ENCODE measurements at regions not wholly inside any gene's neighbourhood (a gene's known extent, or its start where the extent isn't known, plus 50 kb on each side); places are given as distances from the start of the nearest gene placed in this dataset.

DNA sequence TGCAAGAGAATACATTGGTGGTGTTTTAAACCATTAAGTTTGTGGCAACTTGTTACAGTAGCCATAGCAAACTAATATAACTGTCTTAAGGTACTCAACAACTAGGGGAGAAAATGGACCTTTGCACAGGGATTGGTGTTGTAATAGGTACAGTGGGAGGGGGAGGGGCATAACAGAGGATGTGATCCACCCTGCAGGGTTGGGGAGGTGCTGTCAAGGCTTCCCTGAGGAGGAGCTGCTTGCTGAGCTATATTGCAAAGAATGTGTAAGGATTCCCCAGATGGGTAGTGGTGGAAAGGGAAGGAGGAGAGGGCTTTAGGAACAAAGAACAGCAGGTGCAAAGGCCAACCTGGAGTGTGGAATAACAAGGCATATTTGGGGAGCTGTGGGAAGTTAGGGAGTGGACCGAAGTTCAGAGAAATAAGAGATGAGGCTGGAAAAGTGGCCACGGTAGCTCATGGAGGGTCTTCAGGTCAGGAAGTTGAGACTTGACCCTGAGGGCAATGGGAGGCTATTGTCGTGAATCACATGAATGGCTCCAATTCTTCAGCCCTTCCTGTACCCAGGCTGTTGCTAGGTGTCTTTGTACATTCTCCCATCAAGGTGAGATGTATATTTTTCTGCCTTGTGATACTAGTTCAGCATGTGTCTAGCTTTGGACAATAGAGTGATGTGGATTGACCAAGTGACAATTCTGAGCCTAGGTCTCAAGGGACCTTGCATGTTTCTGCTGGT is 168.6 kb upstream of the CSF3R start:
- Histone ChIP-seq H3K4me1 (replicated peaks in 1 of 2) (peaks cover 10 to 23% of the 10 kb centered on the region in 2 donors), H3K27ac (no peak overlapping the region), H3K4me3 (no peak overlapping the region)
- 11 to 94% (median 78%) methylated on average over 2 to 3 of the region's 3 CpGs; no CpG with 5 or more reads in 2 of the 10 experiments for WGBS, 10 experiments
- no peak for ATAC-seq (replicated peaks in 6 of 8)
- in situ Hi-C loops (cut with MboI; ENCODE audit: low pct_unique_long_range_greater_than_20kb in 2 of 9, low sequenced_read_pairs in 9 of 9, unreplicated experiment in 9 of 9), result no loop called here

GRCh38 chr1:36650200-36651065 is 167.7 kb upstream of the CSF3R start:
- WGBS, 10 experiments, result 7 to 100% (median 50%) methylated on average over 1 to 14 of the region's 14 CpGs
- Histone ChIP-seq H3K4me3 (no peak overlapping the region), H3K4me1 (replicated peaks in 1 of 2) (peaks cover 17 to 32% of the 10 kb centered on the region in 2 donors), H3K27ac (no peak overlapping the region)
- ATAC-seq (replicated peaks in 6 of 8), result peak in 7 of 8 experiments; percentile 61 to 86 (median 65)
- in situ Hi-C loops (cut with MboI; ENCODE audit: low pct_unique_long_range_greater_than_20kb in 2 of 9, low sequenced_read_pairs in 9 of 9, unreplicated experiment in 9 of 9), result no loop called here

DNA sequence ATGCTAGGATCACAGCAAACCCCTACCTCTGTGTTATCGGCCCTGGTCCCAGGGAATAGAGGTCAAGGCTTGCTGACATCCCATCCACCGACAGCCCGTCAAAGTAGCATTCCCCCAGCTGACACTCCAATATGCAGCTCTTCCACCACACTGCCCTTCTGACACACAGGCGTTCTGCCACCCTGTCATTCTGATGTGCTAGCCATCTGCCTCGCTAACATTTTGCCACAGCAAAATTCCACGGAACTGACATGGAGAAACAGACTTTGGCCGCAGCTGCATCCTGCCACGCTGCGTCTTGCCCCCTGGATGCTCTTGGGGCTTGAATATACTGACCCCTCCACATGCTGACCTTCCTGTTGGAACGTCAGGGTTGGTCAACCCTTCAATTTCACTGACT is 163.2 kb upstream of the CSF3R start:
- Histone ChIP-seq H3K4me3 (no peak overlapping the region), H3K27ac (peak overlapping the region in 1 of 2 donors; percentile 16), H3K4me1 (replicated peaks in 1 of 2) (peaks cover 27 to 33% of the 10 kb centered on the region in 2 donors)
- in situ Hi-C loops (cut with MboI; ENCODE audit: low pct_unique_long_range_greater_than_20kb in 2 of 9, low sequenced_read_pairs in 9 of 9, unreplicated experiment in 9 of 9), result no loop called here
- WGBS, 10 experiments, result 40 to 80% (median 65%) methylated on average over 1 to 9 of the region's 10 CpGs; no CpG with 5 or more reads in 6 of the 10 experiments
- peak in 2 of 8 experiments; percentile 22 to 27 for ATAC-seq (replicated peaks in 6 of 8)

- H3K4me3 ChIP-seq, result no peak overlapping the region
- peaks cover 27 to 33% of the 10 kb centered on the region in 2 donors for H3K4me1 ChIP-seq (replicated peaks in 1 of 2)
- WGBS, 10 experiments, result 0 to 94% (median 75%) methylated on average over 1 to 6 of the region's 7 CpGs; no CpG with 5 or more reads in 3 of the 10 experiments
- in situ Hi-C loops (cut with MboI; ENCODE audit: low pct_unique_long_range_greater_than_20kb in 2 of 9, low sequenced_read_pairs in 9 of 9, unreplicated experiment in 9 of 9), result no loop called here
- peak in 3 of 8 experiments; percentile 14 to 23 (median 16) for ATAC-seq (replicated peaks in 6 of 8)
- H3K27ac ChIP-seq, result no peak overlapping the region
Observed at GRCh38 chr1:36644556-36644955, 161.8 kb upstream of the CSF3R start.

DNA sequence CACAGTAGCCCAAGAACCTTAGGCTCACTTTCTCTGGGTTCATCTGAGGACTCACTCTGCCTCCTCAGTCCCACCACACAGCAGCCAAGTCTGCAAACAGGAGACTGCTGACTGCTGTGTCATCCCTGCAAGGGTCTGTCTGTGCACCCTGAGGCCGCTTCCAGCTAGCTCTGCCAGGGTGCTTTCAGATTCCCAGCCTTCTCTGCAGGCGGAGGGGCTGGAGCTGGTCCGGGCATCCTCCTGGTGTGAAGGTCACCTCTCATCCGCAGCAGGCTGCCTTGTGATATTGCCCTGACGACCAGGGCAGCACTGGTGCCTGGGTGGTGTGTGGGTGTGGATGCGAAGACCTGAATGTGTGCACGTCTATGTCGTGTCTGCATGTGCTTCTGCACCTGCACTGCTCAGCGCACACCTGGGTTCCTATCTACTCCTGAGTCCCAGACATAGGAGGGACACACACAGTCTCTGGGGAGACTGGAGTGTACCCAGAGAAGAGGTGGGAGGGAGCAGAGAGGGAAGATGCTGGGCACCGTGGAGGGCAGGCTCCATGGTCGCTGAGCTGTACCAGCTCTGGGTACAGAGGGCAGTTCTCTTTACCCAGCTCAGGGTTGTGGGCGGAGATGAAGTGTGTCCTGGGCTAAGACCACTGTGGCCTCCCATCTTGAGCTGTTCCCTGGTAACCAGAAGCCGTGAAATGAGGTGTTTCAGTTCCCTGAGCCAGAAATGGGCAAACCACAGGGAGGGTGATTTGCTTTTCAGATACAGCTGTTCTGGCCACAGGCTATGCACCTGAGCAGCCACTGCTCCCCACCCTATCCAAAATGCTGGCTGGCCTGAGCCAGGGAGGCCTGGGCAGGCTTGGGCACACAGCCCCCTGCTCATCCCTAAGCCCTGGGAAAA is 160.9 kb upstream of the CSF3R start:
- 4 to 100% (median 78%) methylated on average over 1 to 8 of the region's 13 CpGs; no CpG with 5 or more reads in 4 of the 10 experiments for whole genome bisulfite sequencing, 10 experiments
- in situ Hi-C loops (cut with MboI; ENCODE audit: low pct_unique_long_range_greater_than_20kb in 2 of 9, low sequenced_read_pairs in 9 of 9, unreplicated experiment in 9 of 9), result no loop called here
- peak in 5 of 8 experiments; percentile 33 to 61 (median 46) for ATAC-seq (replicated peaks in 6 of 8)
- Histone ChIP-seq H3K4me3 (no peak overlapping the region), H3K4me1 (replicated peaks in 1 of 2) (peaks cover 27 to 33% of the 10 kb centered on the region in 2 donors), H3K27ac (no peak overlapping the region)

- Histone ChIP-seq H3K4me1 (replicated peaks in 1 of 2) (peaks cover 28 to 39% of the 10 kb centered on the region in 2 donors), H3K4me3 (no peak overlapping the region), H3K27ac (no peak overlapping the region)
- in situ Hi-C loops (cut with MboI; ENCODE audit: low pct_unique_long_range_greater_than_20kb in 2 of 9, low sequenced_read_pairs in 9 of 9, unreplicated experiment in 9 of 9), result no loop called here
- WGBS, 10 experiments, result 0 to 92% (median 60%) methylated on average over 1 to 2 of the region's 2 CpGs; no CpG with 5 or more reads in 7 of the 10 experiments
- no peak for ATAC-seq (replicated peaks in 6 of 8)
Observed at GRCh38 chr1:36642802-36643201, 160.1 kb upstream of the CSF3R start.

DNA sequence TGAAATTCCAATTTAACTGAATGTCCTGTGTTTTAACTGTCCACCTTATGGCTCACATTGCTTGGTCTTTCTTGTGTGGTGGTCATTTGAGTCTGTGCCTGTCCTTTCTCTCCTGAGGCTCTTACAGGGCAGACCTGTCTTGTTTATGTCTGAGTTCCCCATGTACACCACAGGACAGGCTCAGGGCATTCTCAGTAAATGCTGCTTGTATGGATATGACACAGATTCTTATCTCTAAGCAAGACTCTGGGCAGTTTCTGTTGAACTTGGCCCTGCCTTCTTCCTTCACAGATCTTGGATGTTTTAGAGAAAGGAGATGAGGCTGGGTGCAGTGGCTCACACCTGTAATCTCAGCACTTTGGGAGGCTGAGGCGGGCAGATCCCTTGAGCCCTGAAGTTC is 159.1 kb upstream of the CSF3R start:
- no peak overlapping the region for H3K27ac ChIP-seq
- no peak for ATAC-seq (replicated peaks in 6 of 8)
- H3K4me3 ChIP-seq, result no peak overlapping the region
- H3K4me1 ChIP-seq (replicated peaks in 1 of 2), result peaks cover 23 to 33% of the 10 kb centered on the region in 2 donors
- whole genome bisulfite sequencing, 10 experiments, result 0 to 83% (median 67%) methylated on average over 1 of the region's 1 CpG; no CpG with 5 or more reads in 5 of the 10 experiments
- in situ Hi-C loops (cut with MboI; ENCODE audit: low pct_unique_long_range_greater_than_20kb in 2 of 9, low sequenced_read_pairs in 9 of 9, unreplicated experiment in 9 of 9), result no loop called here

DNA sequence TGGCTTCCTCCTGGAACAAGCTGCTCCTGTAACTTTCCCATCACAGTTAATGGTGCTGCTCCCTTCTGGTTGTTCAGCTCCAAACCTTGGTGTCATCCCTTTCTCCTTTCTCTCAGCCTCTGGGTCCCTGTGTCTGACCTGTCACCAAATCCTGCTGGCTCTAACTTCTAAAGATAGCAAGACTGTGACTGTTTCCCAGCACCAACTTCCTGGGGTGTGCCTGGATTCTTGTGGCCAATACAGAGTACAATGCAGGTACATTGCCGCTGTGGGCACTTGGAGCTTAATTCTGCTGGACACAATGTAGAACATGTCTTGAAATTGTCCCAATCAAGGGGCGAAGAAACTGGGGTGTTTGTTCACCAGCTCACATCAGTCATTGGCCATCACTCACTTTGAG is 156.7 kb upstream of the CSF3R start:
- Histone ChIP-seq H3K4me1 (replicated peaks in 1 of 2) (peaks cover 9 to 18% of the 10 kb centered on the region in 2 donors), H3K27ac (no peak overlapping the region), H3K4me3 (no peak overlapping the region)
- 20 to 100% (median 84%) methylated on average over 1 to 2 of the region's 2 CpGs; no CpG with 5 or more reads in 4 of the 10 experiments for WGBS, 10 experiments
- ATAC-seq (replicated peaks in 6 of 8), result no peak
- in situ Hi-C loops (cut with MboI; ENCODE audit: low pct_unique_long_range_greater_than_20kb in 2 of 9, low sequenced_read_pairs in 9 of 9, unreplicated experiment in 9 of 9), result no loop called here

DNA sequence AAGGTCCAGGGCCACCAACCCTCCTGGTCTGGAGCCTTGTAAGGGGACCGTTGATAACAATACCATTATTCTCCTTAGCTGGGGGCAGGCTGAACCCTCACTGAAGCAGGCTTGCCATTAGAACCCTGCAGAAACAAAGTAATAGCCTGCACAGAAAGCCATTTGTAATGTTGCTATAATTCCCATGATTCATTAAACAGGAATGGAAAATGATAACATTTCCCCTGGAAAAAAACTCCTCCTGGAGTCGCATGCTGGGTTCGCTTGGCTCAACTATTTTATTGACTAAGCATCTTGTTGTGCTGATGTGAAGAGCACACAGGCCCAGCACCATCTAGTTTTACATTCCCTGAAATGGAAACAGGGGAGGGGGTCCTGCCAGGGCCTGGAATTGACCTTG is 155.6 kb upstream of the CSF3R start:
- WGBS, 10 experiments, result 0 to 94% (median 74%) methylated on average over 1 to 3 of the region's 3 CpGs; no CpG with 5 or more reads in 4 of the 10 experiments
- H3K27ac ChIP-seq, result no peak overlapping the region
- ATAC-seq (replicated peaks in 6 of 8), result peak in 3 of 8 experiments; percentile 4 to 16 (median 15)
- in situ Hi-C loops (cut with MboI; ENCODE audit: low pct_unique_long_range_greater_than_20kb in 2 of 9, low sequenced_read_pairs in 9 of 9, unreplicated experiment in 9 of 9), result no loop called here
- H3K4me1 ChIP-seq (replicated peaks in 1 of 2), result peaks cover 6 to 9% of the 10 kb centered on the region in 2 donors
- no peak overlapping the region for H3K4me3 ChIP-seq

DNA sequence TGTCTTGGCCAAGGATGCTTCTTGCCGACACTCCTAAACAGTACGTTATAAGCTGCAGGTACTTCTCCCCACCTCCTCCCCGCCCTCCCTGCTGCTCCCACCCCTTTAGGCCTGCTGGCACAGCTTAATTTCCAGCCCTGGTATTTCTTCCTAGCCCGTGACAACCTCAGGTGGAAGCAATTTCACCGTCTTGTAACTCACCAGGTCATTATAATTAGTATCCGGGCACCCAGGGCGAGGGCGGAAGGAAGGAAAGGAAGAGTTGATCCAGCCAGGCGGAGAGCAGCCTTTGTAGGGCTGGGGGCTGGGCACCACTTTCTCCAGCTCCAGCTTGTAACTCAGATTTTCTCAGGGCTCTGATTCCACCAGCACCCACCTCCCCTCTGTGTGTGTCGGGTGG is 153.5 kb upstream of the CSF3R start:
- 65 to 90% (median 76%) methylated on average over 2 to 6 of the region's 10 CpGs; no CpG with 5 or more reads in 6 of the 10 experiments for WGBS, 10 experiments
- no peak for ATAC-seq (replicated peaks in 6 of 8)
- H3K27ac ChIP-seq, result no peak overlapping the region
- peaks cover 6 to 7% of the 10 kb centered on the region in 2 donors for H3K4me1 ChIP-seq (replicated peaks in 1 of 2)
- in situ Hi-C loops (cut with MboI; ENCODE audit: low pct_unique_long_range_greater_than_20kb in 2 of 9, low sequenced_read_pairs in 9 of 9, unreplicated experiment in 9 of 9), result no loop called here
- no peak overlapping the region for H3K4me3 ChIP-seq

- Histone ChIP-seq H3K4me3 (no peak overlapping the region), H3K4me1 (replicated peaks in 1 of 2) (peaks cover 6 to 7% of the 10 kb centered on the region in 2 donors), H3K27ac (no peak overlapping the region)
- WGBS, 10 experiments, result 8 to 100% (median 91%) methylated on average over 1 to 5 of the region's 5 CpGs; no CpG with 5 or more reads in 2 of the 10 experiments
- in situ Hi-C loops (cut with MboI; ENCODE audit: low pct_unique_long_range_greater_than_20kb in 2 of 9, low sequenced_read_pairs in 9 of 9, unreplicated experiment in 9 of 9), result no loop called here
- ATAC-seq (replicated peaks in 6 of 8), result no peak
Observed at GRCh38 chr1:36635284-36635683, 152.6 kb upstream of the CSF3R start.

- no peak for ATAC-seq (replicated peaks in 6 of 8)
- in situ Hi-C loops (cut with MboI; ENCODE audit: low pct_unique_long_range_greater_than_20kb in 2 of 9, low sequenced_read_pairs in 9 of 9, unreplicated experiment in 9 of 9), result no loop called here
- 31 to 87% (median 77%) methylated on average over 1 to 5 of the region's 5 CpGs; no CpG with 5 or more reads in 4 of the 10 experiments for WGBS, 10 experiments
Observed at GRCh38 chr1:36628804-36629203, 146.1 kb upstream of the CSF3R start.

More at GRCh38 chr1:36628804-36629203, 146.1 kb upstream of the CSF3R start:
- H3K27ac ChIP-seq, result no peak overlapping the region
- H3K4me1 ChIP-seq (replicated peaks in 1 of 2), result no peaks in the 10 kb centered on the region
- H3K4me3 ChIP-seq, result no peak overlapping the region
